ENCODE measurements at regions not wholly inside any gene's neighbourhood (a gene's known extent, or its start where the extent isn't known, plus 50 kb on each side); places are given as distances from the start of the nearest gene placed in this dataset.

DNA sequence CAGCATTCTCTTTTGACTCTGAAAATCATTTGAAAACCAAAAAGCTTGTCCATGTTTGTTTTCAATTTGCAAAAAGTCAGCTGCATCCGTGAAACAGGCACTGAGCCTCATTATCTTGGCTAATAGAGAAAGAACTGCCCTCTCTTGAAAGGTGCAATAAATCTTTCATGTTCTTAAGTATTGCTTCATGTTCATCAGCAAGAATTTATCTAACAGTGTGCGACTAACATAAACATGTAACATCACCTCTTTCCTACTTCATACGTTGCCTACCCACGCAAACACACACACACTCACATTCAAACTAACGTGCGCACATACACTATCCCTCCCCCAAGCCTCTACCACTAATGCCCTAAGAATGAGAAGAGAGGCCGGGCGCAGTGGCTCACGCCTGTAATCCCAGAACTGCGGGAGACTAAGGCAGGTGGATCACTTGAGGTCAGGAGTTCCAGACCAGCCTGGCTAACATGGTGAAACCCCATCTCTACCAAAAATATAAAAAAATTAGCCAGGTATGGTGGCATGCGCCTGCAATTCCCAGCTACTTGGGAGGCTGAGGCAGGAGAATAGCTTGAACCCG, 629.7 kb upstream of the ZNF608 start:
- intact Hi-C loops (cut with micrococcal nuclease; ENCODE audit: unreplicated experiment): no loop called here
- H3K27ac ChIP-seq (ENCODE audit: low read depth, low read length, poor library complexity, severe bottlenecking): no peak overlapping the region
- H3K4me1 ChIP-seq (ENCODE audit: insufficient read depth, low read length, poor library complexity, severe bottlenecking): peaks cover 22% of the 10 kb centered on the region
- no peak overlapping the region for H3K4me3 ChIP-seq (ENCODE audit: low read depth, low read length, poor library complexity, severe bottlenecking)
- no peak for TF ChIP-seq EZH2phosphoT487 (IDR thresholded peaks at IDR 0.05; ENCODE audit: borderline replicate concordance, low read depth, low read length)
- no peak for DNase-seq (ENCODE audit: low spot score)
- no peaks in the 10 kb centered on the region for H3K9me3 ChIP-seq (ENCODE audit: low read length)
- CTCF ChIA-PET (ENCODE audit: unreplicated experiment): no interaction called here
- H3K79me2 ChIP-seq (ENCODE audit: insufficient read depth, low read depth, low read length): no peaks in the 10 kb centered on the region
- H3K4me2 ChIP-seq (ENCODE audit: low read length): no peak overlapping the region
- H2AFZ ChIP-seq (ENCODE audit: low read length): no peak overlapping the region; the same call in 1 of the 2 replicates
- POLR2A ChIA-PET: no interaction called here
- no peaks in the 10 kb centered on the region for H3K36me3 ChIP-seq (ENCODE audit: insufficient read depth, low read length)
- BruUV-seq (replicated peaks): no TSS peak
- H4K20me1 ChIP-seq (ENCODE audit: insufficient read depth, low read length): no peaks in the 10 kb centered on the region
- no peaks in the 10 kb centered on the region for H3K9me2 ChIP-seq (ENCODE audit: insufficient read depth, low read length)

DNA sequence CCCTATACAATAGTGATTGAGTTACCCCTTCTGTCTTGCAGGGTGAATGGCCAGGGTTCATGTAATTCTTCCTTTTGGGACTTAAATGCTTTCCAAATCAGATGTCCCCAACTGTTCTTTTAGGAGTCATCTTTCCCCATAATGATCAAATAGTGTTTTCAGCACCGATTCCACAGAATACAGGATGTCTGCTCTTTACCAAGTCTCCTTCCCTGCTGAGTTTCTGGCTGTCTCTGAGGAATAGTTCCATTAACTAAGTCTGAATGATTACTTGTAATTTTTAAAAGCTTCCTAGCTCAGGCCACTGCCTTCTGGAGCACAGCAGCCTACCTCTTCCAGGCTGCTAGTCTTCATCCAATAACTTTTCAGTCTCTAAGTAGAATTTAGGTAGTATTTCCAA, 630.7 kb upstream of the ZNF608 start:
- H3K36me3 ChIP-seq (ENCODE audit: insufficient read depth, low read length): no peaks in the 10 kb centered on the region
- CTCF ChIA-PET (ENCODE audit: unreplicated experiment): no interaction called here
- no peaks in the 10 kb centered on the region for H3K9me3 ChIP-seq (ENCODE audit: low read length)
- no peaks in the 10 kb centered on the region for H3K79me2 ChIP-seq (ENCODE audit: insufficient read depth, low read depth, low read length)
- POLR2A ChIA-PET: no interaction called here
- TF ChIP-seq, protein P1, sequence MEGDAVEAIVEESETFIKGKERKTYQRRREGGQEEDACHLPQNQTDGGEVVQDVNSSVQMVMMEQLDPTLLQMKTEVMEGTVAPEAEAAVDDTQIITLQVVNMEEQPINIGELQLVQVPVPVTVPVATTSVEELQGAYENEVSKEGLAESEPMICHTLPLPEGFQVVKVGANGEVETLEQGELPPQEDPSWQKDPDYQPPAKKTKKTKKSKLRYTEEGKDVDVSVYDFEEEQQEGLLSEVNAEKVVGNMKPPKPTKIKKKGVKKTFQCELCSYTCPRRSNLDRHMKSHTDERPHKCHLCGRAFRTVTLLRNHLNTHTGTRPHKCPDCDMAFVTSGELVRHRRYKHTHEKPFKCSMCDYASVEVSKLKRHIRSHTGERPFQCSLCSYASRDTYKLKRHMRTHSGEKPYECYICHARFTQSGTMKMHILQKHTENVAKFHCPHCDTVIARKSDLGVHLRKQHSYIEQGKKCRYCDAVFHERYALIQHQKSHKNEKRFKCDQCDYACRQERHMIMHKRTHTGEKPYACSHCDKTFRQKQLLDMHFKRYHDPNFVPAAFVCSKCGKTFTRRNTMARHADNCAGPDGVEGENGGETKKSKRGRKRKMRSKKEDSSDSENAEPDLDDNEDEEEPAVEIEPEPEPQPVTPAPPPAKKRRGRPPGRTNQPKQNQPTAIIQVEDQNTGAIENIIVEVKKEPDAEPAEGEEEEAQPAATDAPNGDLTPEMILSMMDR (conservative IDR thresholded peaks at IDR 0.05; ENCODE audit: low read length): no peak
- no peak for TF ChIP-seq EZH2phosphoT487 (IDR thresholded peaks at IDR 0.05; ENCODE audit: borderline replicate concordance, low read depth, low read length)
- no peak for DNase-seq (ENCODE audit: low spot score)
- H3K27ac ChIP-seq (ENCODE audit: low read depth, low read length, poor library complexity, severe bottlenecking): no peak overlapping the region
- no peak overlapping the region for H2AFZ ChIP-seq (ENCODE audit: low read length)
- no peak overlapping the region for H3K4me3 ChIP-seq (ENCODE audit: low read depth, low read length, poor library complexity, severe bottlenecking)
- no TSS peak for BruUV-seq (replicated peaks)
- H3K4me2 ChIP-seq (ENCODE audit: low read length): no peak overlapping the region
- intact Hi-C loops (cut with micrococcal nuclease; ENCODE audit: unreplicated experiment): no loop called here
- H3K4me1 ChIP-seq (ENCODE audit: insufficient read depth, low read length, poor library complexity, severe bottlenecking): peaks cover 18% of the 10 kb centered on the region
- H3K9me2 ChIP-seq (ENCODE audit: insufficient read depth, low read length): no peaks in the 10 kb centered on the region
- H4K20me1 ChIP-seq (ENCODE audit: insufficient read depth, low read length): no peaks in the 10 kb centered on the region

DNA sequence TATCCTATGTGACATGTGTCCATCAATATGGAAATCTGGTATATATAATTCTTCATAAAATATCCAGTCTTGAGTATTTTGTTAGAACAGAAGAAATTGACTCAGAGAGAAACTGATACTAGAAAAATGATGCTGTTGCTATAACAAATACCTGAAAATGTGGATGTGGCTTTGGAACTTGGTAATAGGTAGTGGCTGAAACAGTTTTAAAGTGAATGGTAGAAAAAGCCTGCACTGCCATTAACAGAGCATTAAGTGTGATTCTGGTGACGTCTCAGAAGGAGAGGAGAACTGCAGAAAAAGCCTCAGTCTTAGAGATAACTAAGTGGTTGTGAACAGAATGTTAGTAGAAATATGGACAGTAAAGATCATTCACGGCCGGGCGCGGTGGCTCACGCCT, 634.9 kb upstream of the ZNF608 start:
- no peak overlapping the region for H3K4me2 ChIP-seq (ENCODE audit: low read length)
- no peaks in the 10 kb centered on the region for H3K9me2 ChIP-seq (ENCODE audit: insufficient read depth, low read length)
- ChIA-PET CTCF (ENCODE audit: unreplicated experiment) (no interaction called here), POLR2A (no interaction called here)
- no peak overlapping the region for H2AFZ ChIP-seq (ENCODE audit: low read length)
- no peaks in the 10 kb centered on the region for H3K4me1 ChIP-seq (ENCODE audit: insufficient read depth, low read length, poor library complexity, severe bottlenecking)
- intact Hi-C loops (cut with micrococcal nuclease; ENCODE audit: unreplicated experiment): no loop called here
- H3K36me3 ChIP-seq (ENCODE audit: insufficient read depth, low read length): no peaks in the 10 kb centered on the region
- H3K9me3 ChIP-seq (ENCODE audit: low read length): no peaks in the 10 kb centered on the region
- no TSS peak for BruUV-seq (replicated peaks)
- no peak for DNase-seq (ENCODE audit: low spot score)
- H3K79me2 ChIP-seq (ENCODE audit: insufficient read depth, low read depth, low read length): no peaks in the 10 kb centered on the region
- no peaks in the 10 kb centered on the region for H4K20me1 ChIP-seq (ENCODE audit: insufficient read depth, low read length)
- H3K27ac ChIP-seq (ENCODE audit: low read depth, low read length, poor library complexity, severe bottlenecking): no peak overlapping the region
- TF ChIP-seq, protein P1 (conservative IDR thresholded peaks at IDR 0.05; ENCODE audit: low read length): no peak
- TF ChIP-seq EZH2phosphoT487 (IDR thresholded peaks at IDR 0.05; ENCODE audit: borderline replicate concordance, low read depth, low read length): no peak
- H3K4me3 ChIP-seq (ENCODE audit: low read depth, low read length, poor library complexity, severe bottlenecking): no peak overlapping the region
